ENCODE measurements at regions not wholly inside any gene's neighbourhood (a gene's known extent, or its start where the extent isn't known, plus 50 kb on each side); places are given as distances from the start of the nearest gene placed in this dataset.

- no peak for DNase-seq
Observed at GRCh38 chr3:28109829-28110228, 131.6 kb upstream of the CMC1 start.

DNA sequence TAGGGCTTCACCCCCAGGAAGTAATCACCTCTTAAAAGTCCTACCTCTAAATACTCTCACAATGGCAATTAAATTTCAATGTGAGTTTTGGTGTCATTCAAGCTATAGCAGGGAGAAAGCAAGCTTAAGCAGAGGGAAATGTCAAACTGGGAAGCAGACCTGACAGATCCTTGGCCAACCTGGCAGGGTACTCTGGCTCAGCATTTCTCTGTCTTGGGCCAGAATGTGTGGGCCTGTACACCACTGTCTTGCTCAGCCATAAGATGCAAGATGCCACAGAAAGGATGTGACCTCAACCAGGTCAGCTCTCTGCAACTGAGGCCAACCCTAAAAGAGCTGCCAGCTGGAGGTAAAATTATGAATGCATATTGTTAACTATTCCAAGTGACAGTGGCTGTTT is 130.6 kb upstream of the CMC1 start:
- no peak for DNase-seq

GRCh38 chr3:28114893-28115292 is 126.5 kb upstream of the CMC1 start:
- no peak for DNase-seq

DNA sequence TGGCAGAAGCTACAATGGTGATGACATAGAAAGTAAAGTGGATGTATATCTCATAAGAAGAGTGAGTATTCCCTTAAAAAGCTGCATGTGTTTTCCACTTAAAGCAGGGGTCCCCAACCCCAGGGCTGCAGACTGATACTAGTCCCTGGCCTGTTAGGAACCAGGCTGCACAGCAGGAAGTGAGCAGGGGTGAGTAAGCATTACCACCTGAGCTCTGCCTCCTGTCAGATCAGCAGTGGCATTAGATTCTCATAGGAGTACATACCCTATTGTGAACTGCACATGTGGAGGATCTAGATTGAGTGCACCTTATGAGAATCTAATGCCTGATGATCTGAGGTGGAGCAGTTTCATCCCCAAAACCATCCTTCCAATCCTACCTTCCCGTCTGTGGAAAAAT is 126.1 kb upstream of the CMC1 start:
- DNase-seq, result no peak

DNA sequence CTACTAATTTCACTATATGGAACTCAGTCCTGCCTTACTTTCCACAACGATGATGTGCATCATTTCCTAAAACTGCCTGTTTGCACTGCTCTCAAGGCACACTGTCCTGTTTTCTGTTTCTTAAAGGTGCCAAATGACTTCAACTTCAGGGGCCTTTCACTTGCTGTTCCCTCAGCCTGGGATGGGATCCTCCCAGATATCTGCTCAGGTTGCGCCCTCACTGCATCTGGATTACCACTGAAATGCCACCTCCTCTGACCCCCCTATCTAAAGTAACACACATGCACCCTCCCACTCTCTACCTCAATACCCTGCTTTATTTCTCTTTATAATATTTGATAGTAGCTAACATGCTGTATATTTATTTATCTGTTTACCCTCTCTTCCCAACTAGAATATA is 123.8 kb upstream of the CMC1 start:
- no peak for DNase-seq

- no peak for DNase-seq
Observed at GRCh38 chr3:28118087-28118486, 123.3 kb upstream of the CMC1 start.

GRCh38 chr3:28122227-28122626 is 119.2 kb upstream of the CMC1 start:
- no peak for DNase-seq

DNA sequence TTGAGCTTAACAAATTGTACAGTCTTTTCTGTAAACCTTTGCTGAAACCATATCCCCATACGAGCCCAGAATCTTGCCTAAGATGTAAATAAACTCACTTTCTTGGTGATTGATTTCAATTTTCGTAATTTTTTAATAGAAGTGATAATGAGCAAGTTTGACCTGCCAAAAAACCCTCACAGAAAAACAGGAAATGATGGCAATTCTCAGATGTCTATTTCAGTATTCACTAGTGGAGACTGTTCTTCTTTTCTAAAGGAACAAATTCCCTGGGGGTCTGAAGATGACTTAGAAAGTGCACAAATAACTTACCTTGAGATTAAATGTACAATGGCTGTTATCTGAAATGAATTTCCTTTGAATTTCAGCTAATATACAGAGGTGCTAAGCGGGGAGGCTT is 116.5 kb upstream of the CMC1 start:
- no peak for DNase-seq

GRCh38 chr3:28125342-28125741 is 116.1 kb upstream of the CMC1 start:
- DNase-seq, result no peak

GRCh38 chr3:28130836-28131235 is 110.6 kb upstream of the CMC1 start:
- no peak for DNase-seq

DNA sequence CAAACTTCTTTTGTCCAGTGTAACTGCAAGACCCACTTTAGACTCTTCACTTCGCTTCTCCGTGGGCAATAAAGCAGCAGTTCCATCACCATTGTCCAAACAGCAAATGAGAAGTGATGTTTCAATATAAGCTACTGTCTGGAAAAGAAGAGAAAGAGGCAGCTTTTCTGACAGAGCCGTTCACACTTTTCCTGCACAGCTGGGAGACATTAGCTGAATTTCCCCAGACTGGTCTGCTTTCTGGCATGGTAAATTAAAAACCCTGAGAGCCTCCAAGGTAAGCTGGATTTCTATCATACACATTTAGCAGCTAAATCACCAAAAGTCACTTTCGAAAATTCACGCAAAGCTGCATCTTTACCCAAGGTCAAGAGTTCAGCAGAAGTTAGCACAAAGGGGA is 108.5 kb upstream of the CMC1 start:
- no peak for DNase-seq

DNA sequence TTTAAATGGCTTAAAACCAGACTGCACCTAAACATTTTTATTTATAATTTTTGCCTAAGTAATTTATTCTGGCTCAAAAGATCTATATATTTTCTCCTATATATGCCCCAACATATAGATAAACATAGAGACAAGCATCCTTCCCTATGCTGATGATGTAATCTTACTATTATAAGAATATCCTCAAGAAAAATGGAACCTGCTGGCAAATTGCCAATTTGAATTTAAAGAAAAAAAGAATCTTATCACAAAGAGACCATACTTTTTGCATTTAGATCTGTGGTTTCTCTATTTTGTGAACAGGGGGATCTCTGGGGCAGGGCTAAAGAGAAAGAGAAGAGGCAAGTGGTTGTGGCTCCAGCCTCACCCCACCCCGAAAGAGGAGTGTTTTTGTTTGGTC is 107.2 kb upstream of the CMC1 start:
- no peak for DNase-seq

GRCh38 chr3:28134792-28135375 is 106.5 kb upstream of the CMC1 start:
- no peak for DNase-seq

GRCh38 chr3:28136607-28137216 is 104.7 kb upstream of the CMC1 start:
- no peak for DNase-seq

GRCh38 chr3:28138043-28138610 is 103.3 kb upstream of the CMC1 start:
- no peak for DNase-seq

DNA sequence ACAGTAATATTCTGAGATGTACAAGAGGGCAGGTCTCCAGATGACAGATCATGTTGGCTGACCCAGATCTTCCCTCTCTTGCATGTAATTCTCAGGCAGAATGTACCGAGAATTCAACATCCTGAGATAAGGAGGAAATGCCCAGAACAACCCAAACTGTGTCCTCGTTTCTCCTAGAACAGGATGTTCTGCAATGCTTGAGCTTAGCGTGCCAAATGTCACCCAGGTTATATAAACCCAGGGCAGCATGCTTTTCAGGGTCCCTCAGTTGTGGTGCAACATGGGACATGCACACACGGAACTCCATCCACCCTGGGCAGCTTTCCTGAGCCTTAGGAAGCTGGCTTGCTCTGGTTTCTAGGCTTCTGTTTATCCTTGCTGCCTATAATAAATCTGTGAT is 102.1 kb upstream of the CMC1 start:
- DNase-seq, result no peak

- no peak for DNase-seq
Observed at GRCh38 chr3:28139967-28140634, 101.3 kb upstream of the CMC1 start.

DNA sequence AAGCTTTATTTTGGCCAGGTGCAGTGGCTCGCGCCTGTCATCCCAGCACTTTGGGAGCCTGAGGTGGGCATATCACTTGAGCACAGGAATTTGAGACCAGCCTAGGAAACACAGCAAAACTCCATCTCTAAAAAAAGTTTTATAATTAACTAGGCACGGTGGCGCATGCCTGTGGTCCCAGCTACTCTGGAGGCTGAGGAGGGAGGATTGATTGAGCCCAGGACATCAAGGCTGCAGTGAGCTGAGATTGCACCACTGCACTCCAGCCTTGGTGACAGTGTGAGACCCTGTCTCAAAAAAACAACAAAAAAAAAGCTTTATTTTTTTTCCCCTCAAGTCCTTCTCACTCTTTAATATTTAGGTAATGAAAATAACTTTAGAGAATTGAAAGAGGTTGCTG is 100.8 kb upstream of the CMC1 start:
- no peak for DNase-seq

DNA sequence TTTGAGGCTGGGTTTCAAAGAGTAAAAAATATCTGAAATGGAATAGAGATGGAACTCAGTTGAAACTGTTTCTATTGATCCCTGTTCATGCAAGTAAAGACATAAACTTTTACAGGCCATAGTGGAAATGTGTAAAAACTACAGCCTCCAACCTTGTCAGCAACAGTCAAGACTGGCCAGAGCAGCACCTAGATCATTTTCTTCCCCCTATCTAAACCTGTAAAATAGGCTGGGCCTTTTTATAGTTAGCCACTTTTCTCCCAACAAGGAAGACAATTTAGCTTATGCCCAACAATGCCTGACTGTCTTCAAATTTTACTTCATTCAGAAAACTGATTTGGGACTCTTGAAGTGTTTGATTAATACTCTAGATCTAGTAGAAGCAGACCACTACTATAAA is 91.5 kb upstream of the CMC1 start:
- DNase-seq, result no peak

- DNase-seq, result no peak
Observed at GRCh38 chr3:28150465-28151206, 90.8 kb upstream of the CMC1 start.

- DNase-seq, result no peak
Observed at GRCh38 chr3:28151207-28151550, 90.2 kb upstream of the CMC1 start.

DNA sequence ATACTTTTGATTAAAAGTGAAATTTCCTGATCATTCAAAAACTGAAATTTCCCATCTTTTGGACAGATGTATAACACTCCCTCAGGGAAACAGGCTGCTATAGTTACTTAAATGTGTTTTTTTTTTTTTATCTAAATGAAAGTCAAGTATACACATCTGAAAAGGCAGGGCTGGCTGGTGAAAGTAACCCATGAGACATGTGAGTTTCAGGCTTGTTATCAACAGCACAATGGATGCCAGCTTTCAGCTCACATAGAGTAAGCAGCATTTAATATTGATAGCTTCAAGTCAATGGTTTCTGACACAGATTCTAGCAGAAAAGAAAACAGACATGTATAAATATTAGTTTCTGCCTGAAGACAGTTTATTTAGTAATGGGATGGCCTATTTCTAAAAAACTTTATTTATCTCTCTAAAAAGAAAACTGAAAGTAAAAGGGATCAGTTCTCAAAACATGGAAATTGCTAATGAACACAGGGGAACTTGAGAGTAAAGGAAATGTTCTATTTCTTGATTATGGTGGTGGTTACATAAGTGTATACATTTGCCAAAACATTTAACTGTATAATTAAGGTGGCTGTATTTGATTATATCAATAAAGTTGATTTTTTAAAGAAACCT is 89.7 kb upstream of the CMC1 start:
- no peak for DNase-seq

GRCh38 chr3:28155631-28156030 is 85.8 kb upstream of the CMC1 start:
- no peak for DNase-seq

Measured in GDM1 (cell line).